ENCODE measurements at regions not wholly inside any gene's neighbourhood (a gene's known extent, or its start where the extent isn't known, plus 50 kb on each side); places are given as distances from the start of the nearest gene placed in this dataset.
"Not testable (repeated sequence)": the region's sequence is repeated elsewhere in the genome, so short reads cannot be mapped to it uniquely, and the experiment has no call there.

DNA sequence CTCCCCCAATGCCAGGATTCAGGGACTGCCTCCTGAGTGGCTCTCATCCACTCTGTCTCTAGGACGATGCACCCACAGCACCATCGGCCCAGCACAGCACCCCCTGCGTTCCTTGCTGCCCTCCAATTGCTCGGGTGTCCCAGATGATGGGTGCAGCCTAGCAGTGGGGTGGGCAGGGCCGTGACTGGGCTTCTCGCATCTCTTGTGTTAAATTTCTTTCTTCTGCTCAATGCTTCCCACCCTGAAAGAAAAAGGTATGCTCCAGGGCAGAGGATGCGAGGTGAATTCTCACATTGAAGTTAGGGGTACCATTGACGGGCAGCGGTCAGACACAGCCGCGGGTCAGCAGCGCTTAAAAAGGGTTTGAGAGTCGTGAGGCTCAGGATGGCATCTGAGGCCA lies 232.4 kb upstream of the SGCG start:
- Histone ChIP-seq H4K20me1 (ENCODE audit: insufficient read depth, low read length) (no peaks in the 10 kb centered on the region), H3K27me3 (ENCODE audit: insufficient read depth, low read length) (no peaks in the 10 kb centered on the region), H3K4me3 (ENCODE audit: insufficient read depth, low read depth, low read length) (no peak overlapping the region), H3K4me1 (ENCODE audit: insufficient read depth, low read length) (no peaks in the 10 kb centered on the region), H3K9ac (ENCODE audit: low read length) (no peak overlapping the region), H3K36me3 (ENCODE audit: insufficient read depth, low read length) (no peaks in the 10 kb centered on the region), H3K9me3 (ENCODE audit: insufficient read depth, low read depth, low read length) (no peaks in the 10 kb centered on the region), H3K27ac (ENCODE audit: low read depth, low read length) (no peak overlapping the region), H3K79me2 (ENCODE audit: insufficient read depth, low read length) (no peaks in the 10 kb centered on the region), H3K4me2 (ENCODE audit: low read length) (no peak overlapping the region), H2AFZ (ENCODE audit: low read depth, low read length) (no peak overlapping the region)
- no peak for DNase-seq (ENCODE audit: low read depth)
- Mint-ChIP-seq H3K4me1 (ENCODE audit: low read depth, unreplicated experiment) (no peaks in the 10 kb centered on the region), H3K27me3 (ENCODE audit: low read depth, unreplicated experiment) (peaks cover 6% of the 10 kb centered on the region), H3K27ac (ENCODE audit: unreplicated experiment) (no peak overlapping the region), H3K4me3 (ENCODE audit: unreplicated experiment) (no peak overlapping the region), H3K9me3 (ENCODE audit: unreplicated experiment) (peaks cover 5% of the 10 kb centered on the region), H3K36me3 (ENCODE audit: low read depth, unreplicated experiment) (no peaks in the 10 kb centered on the region)
- no peak for TF ChIP-seq EZH2 (IDR thresholded peaks at IDR 0.05; ENCODE audit: insufficient read depth, low read length)
- TF ChIP-seq, protein P1, sequence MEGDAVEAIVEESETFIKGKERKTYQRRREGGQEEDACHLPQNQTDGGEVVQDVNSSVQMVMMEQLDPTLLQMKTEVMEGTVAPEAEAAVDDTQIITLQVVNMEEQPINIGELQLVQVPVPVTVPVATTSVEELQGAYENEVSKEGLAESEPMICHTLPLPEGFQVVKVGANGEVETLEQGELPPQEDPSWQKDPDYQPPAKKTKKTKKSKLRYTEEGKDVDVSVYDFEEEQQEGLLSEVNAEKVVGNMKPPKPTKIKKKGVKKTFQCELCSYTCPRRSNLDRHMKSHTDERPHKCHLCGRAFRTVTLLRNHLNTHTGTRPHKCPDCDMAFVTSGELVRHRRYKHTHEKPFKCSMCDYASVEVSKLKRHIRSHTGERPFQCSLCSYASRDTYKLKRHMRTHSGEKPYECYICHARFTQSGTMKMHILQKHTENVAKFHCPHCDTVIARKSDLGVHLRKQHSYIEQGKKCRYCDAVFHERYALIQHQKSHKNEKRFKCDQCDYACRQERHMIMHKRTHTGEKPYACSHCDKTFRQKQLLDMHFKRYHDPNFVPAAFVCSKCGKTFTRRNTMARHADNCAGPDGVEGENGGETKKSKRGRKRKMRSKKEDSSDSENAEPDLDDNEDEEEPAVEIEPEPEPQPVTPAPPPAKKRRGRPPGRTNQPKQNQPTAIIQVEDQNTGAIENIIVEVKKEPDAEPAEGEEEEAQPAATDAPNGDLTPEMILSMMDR (IDR thresholded peaks at IDR 0.05; ENCODE audit: insufficient read depth, low read depth, low read length), result no peak
- no peak for FAIRE-seq

DNA sequence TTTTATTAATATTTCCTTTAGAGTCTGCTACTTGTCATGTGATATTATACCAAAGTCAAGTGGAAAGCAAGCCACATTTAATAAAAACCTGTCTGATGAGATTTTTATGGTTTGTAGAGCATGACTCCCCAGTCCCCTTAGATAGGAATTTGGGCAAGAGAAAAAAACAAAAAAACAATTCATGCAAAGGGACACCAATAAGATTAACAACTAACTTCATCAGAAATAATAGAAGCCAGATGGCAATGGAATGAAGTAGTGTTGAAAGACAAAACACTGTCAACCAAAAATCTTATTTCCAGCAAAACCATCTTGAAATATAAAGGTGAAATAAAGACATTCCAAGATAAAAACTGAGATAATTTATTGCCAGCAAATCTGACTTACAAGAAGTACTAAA lies 228.8 kb upstream of the SGCG start:
- H2AFZ ChIP-seq (ENCODE audit: low read depth, low read length); H3K27ac Mint-ChIP-seq (ENCODE audit: unreplicated experiment); H3K4me1 Mint-ChIP-seq (ENCODE audit: low read depth, unreplicated experiment); H4K20me1 ChIP-seq (ENCODE audit: insufficient read depth, low read length); H3K4me3 ChIP-seq (ENCODE audit: insufficient read depth, low read depth, low read length); H3K79me2 ChIP-seq (ENCODE audit: insufficient read depth, low read length); H3K9me3 ChIP-seq (ENCODE audit: insufficient read depth, low read depth, low read length); H3K4me1 ChIP-seq (ENCODE audit: insufficient read depth, low read length); H3K36me3 ChIP-seq (ENCODE audit: insufficient read depth, low read length); H3K27ac ChIP-seq (ENCODE audit: low read depth, low read length); H3K4me3 Mint-ChIP-seq (ENCODE audit: unreplicated experiment); H3K9ac ChIP-seq (ENCODE audit: low read length); DNase-seq (ENCODE audit: low read depth); H3K36me3 Mint-ChIP-seq (ENCODE audit: low read depth, unreplicated experiment); H3K27me3 Mint-ChIP-seq (ENCODE audit: low read depth, unreplicated experiment); FAIRE-seq; H3K9me3 Mint-ChIP-seq (ENCODE audit: unreplicated experiment); H3K4me2 ChIP-seq (ENCODE audit: low read length); H3K27me3 ChIP-seq (ENCODE audit: insufficient read depth, low read length): not testable (repeated sequence)

DNA sequence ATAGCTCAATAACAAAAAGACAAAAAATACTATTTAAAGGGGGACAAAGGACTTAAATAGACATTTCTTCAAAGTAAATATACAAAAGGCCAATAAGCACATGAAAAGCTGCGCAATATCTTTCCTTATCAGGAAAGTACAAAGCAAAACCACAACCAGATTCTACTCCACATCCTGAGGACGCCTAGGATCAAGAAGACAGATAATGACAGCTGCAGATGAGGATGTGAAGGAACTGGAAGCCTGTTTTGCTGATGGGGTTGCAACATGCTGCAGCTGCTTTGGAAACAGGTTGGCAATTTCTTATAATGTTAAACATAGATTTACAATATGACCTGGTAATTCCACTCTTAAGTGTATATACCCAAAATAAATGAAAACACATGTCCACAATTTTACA lies 225.6 kb upstream of the SGCG start:
- not testable (repeated sequence) for H3K9me3 Mint-ChIP-seq (ENCODE audit: unreplicated experiment); H3K9me3 ChIP-seq (ENCODE audit: insufficient read depth, low read depth, low read length); H3K4me3 Mint-ChIP-seq (ENCODE audit: unreplicated experiment); H3K4me1 Mint-ChIP-seq (ENCODE audit: low read depth, unreplicated experiment); H3K79me2 ChIP-seq (ENCODE audit: insufficient read depth, low read length); H2AFZ ChIP-seq (ENCODE audit: low read depth, low read length); H3K4me2 ChIP-seq (ENCODE audit: low read length); H3K27me3 ChIP-seq (ENCODE audit: insufficient read depth, low read length); H3K27ac ChIP-seq (ENCODE audit: low read depth, low read length); H3K36me3 Mint-ChIP-seq (ENCODE audit: low read depth, unreplicated experiment); H3K27ac Mint-ChIP-seq (ENCODE audit: unreplicated experiment); H3K36me3 ChIP-seq (ENCODE audit: insufficient read depth, low read length); DNase-seq (ENCODE audit: low read depth); H4K20me1 ChIP-seq (ENCODE audit: insufficient read depth, low read length); H3K27me3 Mint-ChIP-seq (ENCODE audit: low read depth, unreplicated experiment); H3K9ac ChIP-seq (ENCODE audit: low read length); FAIRE-seq; H3K4me3 ChIP-seq (ENCODE audit: insufficient read depth, low read depth, low read length); H3K4me1 ChIP-seq (ENCODE audit: insufficient read depth, low read length)

DNA sequence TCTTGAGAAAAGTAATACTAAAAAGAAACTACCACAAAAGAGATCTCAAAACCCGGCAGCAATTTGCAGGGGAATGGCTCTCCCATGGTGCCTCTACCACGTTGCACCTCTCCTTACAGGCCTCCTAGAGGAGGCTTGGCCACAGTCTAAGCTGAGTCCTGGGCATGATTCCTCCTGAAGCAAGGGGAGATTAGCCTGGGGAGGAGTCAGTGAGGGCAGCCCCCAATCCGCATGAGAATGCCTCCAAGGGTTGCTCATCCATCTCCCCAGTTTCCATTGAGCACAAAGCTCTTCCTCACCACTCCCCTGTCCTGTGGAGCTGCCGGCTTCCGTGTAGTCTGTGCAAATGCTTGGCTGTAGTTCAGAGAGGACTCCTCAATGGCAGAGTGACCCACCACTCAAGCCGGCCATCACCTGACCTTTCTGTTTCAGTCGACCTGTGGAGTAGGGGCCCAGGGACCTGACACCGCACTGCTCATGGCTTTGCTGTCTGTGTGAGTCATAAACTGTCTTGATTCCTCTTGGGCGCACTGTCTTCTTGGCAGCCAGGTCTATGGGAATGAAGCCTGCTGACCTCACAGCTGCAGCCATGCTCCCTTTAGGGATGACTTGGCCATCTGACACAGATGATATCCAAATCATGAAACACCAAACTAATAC lies 224.2 kb upstream of the SGCG start:
- not testable (repeated sequence) for H3K36me3 ChIP-seq (ENCODE audit: insufficient read depth, low read length); H3K9me3 ChIP-seq (ENCODE audit: insufficient read depth, low read depth, low read length); H3K9ac ChIP-seq (ENCODE audit: low read length); H3K4me2 ChIP-seq (ENCODE audit: low read length); H3K27ac ChIP-seq (ENCODE audit: low read depth, low read length); H3K79me2 ChIP-seq (ENCODE audit: insufficient read depth, low read length); FAIRE-seq; H2AFZ ChIP-seq (ENCODE audit: low read depth, low read length); H3K4me1 ChIP-seq (ENCODE audit: insufficient read depth, low read length); H3K36me3 Mint-ChIP-seq (ENCODE audit: low read depth, unreplicated experiment); H3K9me3 Mint-ChIP-seq (ENCODE audit: unreplicated experiment); H3K27me3 ChIP-seq (ENCODE audit: insufficient read depth, low read length); H3K27me3 Mint-ChIP-seq (ENCODE audit: low read depth, unreplicated experiment); H3K4me1 Mint-ChIP-seq (ENCODE audit: low read depth, unreplicated experiment); H3K27ac Mint-ChIP-seq (ENCODE audit: unreplicated experiment); H3K4me3 ChIP-seq (ENCODE audit: insufficient read depth, low read depth, low read length); H4K20me1 ChIP-seq (ENCODE audit: insufficient read depth, low read length); H3K4me3 Mint-ChIP-seq (ENCODE audit: unreplicated experiment); DNase-seq (ENCODE audit: low read depth)

DNA sequence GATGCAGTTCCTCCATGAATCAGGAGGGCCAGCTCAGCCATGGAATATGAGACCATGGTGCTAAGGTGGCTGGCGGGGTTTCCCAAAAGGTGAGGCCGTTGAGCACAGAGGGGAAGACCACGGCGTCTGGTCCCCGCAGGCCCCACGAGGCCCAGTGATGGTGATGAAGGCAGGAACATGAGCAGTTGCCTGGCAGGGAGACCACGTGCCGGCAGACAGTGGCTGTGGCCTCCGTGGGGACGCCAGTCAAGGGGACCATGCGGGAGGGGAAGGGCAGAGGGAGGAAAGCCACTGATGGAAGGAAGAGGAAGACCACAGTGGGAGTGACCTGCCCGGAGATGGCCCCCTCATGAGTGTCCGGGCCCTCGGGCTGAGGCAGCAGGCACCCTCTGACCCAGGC lies 220.9 kb upstream of the SGCG start:
- H3K4me3 Mint-ChIP-seq (ENCODE audit: unreplicated experiment); H3K4me1 Mint-ChIP-seq (ENCODE audit: low read depth, unreplicated experiment); FAIRE-seq; H3K79me2 ChIP-seq (ENCODE audit: insufficient read depth, low read length); H3K9me3 Mint-ChIP-seq (ENCODE audit: unreplicated experiment); H3K4me2 ChIP-seq (ENCODE audit: low read length); DNase-seq (ENCODE audit: low read depth); H3K4me3 ChIP-seq (ENCODE audit: insufficient read depth, low read depth, low read length); H3K27ac Mint-ChIP-seq (ENCODE audit: unreplicated experiment); H3K27ac ChIP-seq (ENCODE audit: low read depth, low read length); H3K27me3 ChIP-seq (ENCODE audit: insufficient read depth, low read length); H3K4me1 ChIP-seq (ENCODE audit: insufficient read depth, low read length); H4K20me1 ChIP-seq (ENCODE audit: insufficient read depth, low read length); H3K36me3 Mint-ChIP-seq (ENCODE audit: low read depth, unreplicated experiment); H3K36me3 ChIP-seq (ENCODE audit: insufficient read depth, low read length); H2AFZ ChIP-seq (ENCODE audit: low read depth, low read length); H3K9me3 ChIP-seq (ENCODE audit: insufficient read depth, low read depth, low read length); H3K9ac ChIP-seq (ENCODE audit: low read length); H3K27me3 Mint-ChIP-seq (ENCODE audit: low read depth, unreplicated experiment): not testable (repeated sequence)
